ENCODE measurements at regions not wholly inside any gene's neighbourhood (a gene's known extent, or its start where the extent isn't known, plus 50 kb on each side); places are given as distances from the start of the nearest gene placed in this dataset.

DNA sequence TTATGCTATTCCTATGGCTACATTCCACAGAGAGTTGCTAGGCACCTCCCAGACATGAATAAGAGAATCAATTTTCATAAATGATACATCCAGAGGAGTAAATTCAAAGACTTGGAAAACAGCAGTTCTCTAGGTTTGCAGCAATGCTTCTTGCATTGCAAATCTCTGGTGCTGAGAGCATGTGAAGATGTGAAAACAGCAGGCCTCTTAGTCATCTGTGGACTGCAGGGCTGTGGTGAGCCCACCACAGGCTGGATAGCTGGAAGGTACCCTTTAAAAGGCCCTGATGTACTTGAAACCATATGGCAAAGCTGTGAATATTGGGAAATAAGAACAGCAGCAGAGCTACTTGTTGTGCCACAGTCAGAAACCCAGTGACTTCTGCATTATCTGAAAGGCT, 2135.9 kb downstream of the ARAP2 start:
- H3K27ac Mint-ChIP-seq (ENCODE audit: low read depth, unreplicated experiment), result no peak overlapping the region

DNA sequence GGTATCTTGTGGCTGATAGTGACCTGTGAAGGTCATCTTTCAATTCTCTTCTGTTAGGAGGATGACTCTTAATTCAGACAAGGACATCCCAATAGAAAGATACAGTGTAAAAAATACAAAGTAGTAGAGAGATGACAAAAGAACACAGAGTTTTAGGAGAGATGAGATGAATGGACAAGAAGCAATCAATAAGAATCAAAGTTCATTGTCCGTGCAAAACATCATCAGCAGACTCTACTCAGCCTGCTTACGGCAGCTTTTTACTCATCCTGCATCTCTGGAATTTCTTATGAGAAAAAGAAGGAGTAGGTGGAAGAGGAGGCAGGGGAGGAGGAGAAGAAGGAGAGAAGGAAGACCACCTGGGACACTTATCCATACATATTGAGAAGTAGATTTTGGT, 2131.7 kb downstream of the ARAP2 start:
- no peak for TF ChIP-seq CTCF (IDR thresholded peaks at IDR 0.05; ENCODE audit: unreplicated experiment)
- POLR2A ChIA-PET, result no interaction called here
- Mint-ChIP-seq H3K4me1 (ENCODE audit: insufficient read depth, unreplicated experiment) (no peaks in the 10 kb centered on the region), H3K4me3 (ENCODE audit: unreplicated experiment) (no peak overlapping the region), H3K27me3 (ENCODE audit: insufficient read depth, unreplicated experiment) (no peaks in the 10 kb centered on the region), H3K9me3 (ENCODE audit: unreplicated experiment) (no peaks in the 10 kb centered on the region), H3K27ac (ENCODE audit: low read depth, unreplicated experiment) (no peak overlapping the region), H3K36me3 (ENCODE audit: insufficient read depth, unreplicated experiment) (no peaks in the 10 kb centered on the region)
- no TSS peak for BruUV-seq (replicated peaks)
- intact Hi-C loops (cut with micrococcal nuclease), result no loop called here
- DNase-seq (ENCODE audit: unreplicated experiment), result no peak
- CTCF ChIA-PET, result no interaction called here

More for the DNA sequence above, 2135.9 kb downstream of the ARAP2 start:
- CTCF ChIA-PET, result no interaction called here
- H3K36me3 Mint-ChIP-seq (ENCODE audit: insufficient read depth, unreplicated experiment), result no peaks in the 10 kb centered on the region
- H3K27me3 Mint-ChIP-seq (ENCODE audit: insufficient read depth, unreplicated experiment), result no peaks in the 10 kb centered on the region
- TF ChIP-seq CTCF (IDR thresholded peaks at IDR 0.05; ENCODE audit: unreplicated experiment), result no peak
- intact Hi-C loops (cut with micrococcal nuclease), result no loop called here
- POLR2A ChIA-PET, result no interaction called here
- no peak for DNase-seq (ENCODE audit: unreplicated experiment)
- H3K4me1 Mint-ChIP-seq (ENCODE audit: insufficient read depth, unreplicated experiment), result peaks cover 10% of the 10 kb centered on the region
- H3K4me3 Mint-ChIP-seq (ENCODE audit: unreplicated experiment), result no peak overlapping the region
- no peaks in the 10 kb centered on the region for H3K9me3 Mint-ChIP-seq (ENCODE audit: unreplicated experiment)
- no TSS peak for BruUV-seq (replicated peaks)

DNA sequence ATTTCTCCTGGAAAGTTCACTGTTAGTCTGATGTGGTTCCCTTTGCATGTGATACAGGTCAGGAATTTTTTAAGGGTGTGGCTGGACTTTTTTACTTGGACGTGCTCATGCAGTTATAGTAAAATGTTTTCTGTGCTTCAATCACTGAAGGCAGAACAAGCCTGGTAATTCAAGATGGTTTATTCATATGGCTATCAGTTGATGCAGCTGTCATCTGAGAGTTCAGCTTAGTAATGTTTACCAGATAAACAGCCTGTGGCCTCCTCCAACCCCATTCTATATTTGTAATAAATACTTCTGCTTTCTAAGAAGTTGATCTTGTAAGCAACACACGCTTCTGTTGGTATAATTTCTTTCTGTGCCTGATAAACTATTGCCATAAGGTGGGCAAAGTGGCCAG, 2105.9 kb downstream of the ARAP2 start:
- CTCF ChIA-PET, result interaction anchor here (0.8 kb wide), 1 partner anchor 922 kb away, joined by 3 read pairs; no protein-coding TSS in a partner anchor

DNA sequence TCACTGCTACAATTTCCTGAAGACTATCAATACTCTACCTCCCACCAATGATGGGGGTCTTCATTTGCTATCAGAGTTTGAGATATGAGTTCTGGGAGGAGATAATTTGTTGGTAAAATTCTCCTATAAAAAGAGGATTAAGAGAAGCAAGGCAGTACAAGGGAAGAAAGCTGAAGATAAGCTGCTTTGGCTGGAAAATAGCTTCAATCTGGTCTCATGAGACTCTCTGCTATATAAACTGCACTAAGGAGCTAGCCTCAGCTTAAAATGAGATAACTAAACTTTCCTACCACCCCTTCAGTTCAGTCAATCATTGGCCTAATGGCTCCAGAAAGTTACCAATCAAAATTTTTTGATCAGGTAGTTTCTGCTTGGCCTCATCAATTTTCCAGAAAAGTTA, 2105.0 kb downstream of the ARAP2 start:
- H3K27me3 Mint-ChIP-seq (ENCODE audit: insufficient read depth, unreplicated experiment), result no peaks in the 10 kb centered on the region
- POLR2A ChIA-PET, result interaction anchor here (1.6 kb wide), 1 partner anchor 71 kb away, joined by 4 read pairs; no protein-coding TSS in a partner anchor
- BruUV-seq (replicated peaks), result no TSS peak
- H3K9me3 Mint-ChIP-seq (ENCODE audit: unreplicated experiment), result peaks cover 10% of the 10 kb centered on the region
- intact Hi-C loops (cut with micrococcal nuclease), result no loop called here
- no peak for TF ChIP-seq CTCF (IDR thresholded peaks at IDR 0.05; ENCODE audit: unreplicated experiment)
- no peak overlapping the region for H3K4me3 Mint-ChIP-seq (ENCODE audit: unreplicated experiment)
- H3K36me3 Mint-ChIP-seq (ENCODE audit: insufficient read depth, unreplicated experiment), result no peaks in the 10 kb centered on the region
- CTCF ChIA-PET, result no interaction called here
- no peak overlapping the region for H3K27ac Mint-ChIP-seq (ENCODE audit: low read depth, unreplicated experiment)
- no peak for DNase-seq (ENCODE audit: unreplicated experiment)
- no peaks in the 10 kb centered on the region for H3K4me1 Mint-ChIP-seq (ENCODE audit: insufficient read depth, unreplicated experiment)

More for the DNA sequence above, 2105.9 kb downstream of the ARAP2 start:
- no peak overlapping the region for H3K4me3 Mint-ChIP-seq (ENCODE audit: unreplicated experiment)
- POLR2A ChIA-PET, result no interaction called here
- intact Hi-C loops (cut with micrococcal nuclease), result no loop called here
- BruUV-seq (replicated peaks), result no TSS peak
- no peaks in the 10 kb centered on the region for H3K36me3 Mint-ChIP-seq (ENCODE audit: insufficient read depth, unreplicated experiment)
- no peaks in the 10 kb centered on the region for H3K4me1 Mint-ChIP-seq (ENCODE audit: insufficient read depth, unreplicated experiment)
- H3K27me3 Mint-ChIP-seq (ENCODE audit: insufficient read depth, unreplicated experiment), result no peaks in the 10 kb centered on the region
- DNase-seq (ENCODE audit: unreplicated experiment), result no peak
- H3K27ac Mint-ChIP-seq (ENCODE audit: low read depth, unreplicated experiment), result no peak overlapping the region
- peaks cover 10% of the 10 kb centered on the region for H3K9me3 Mint-ChIP-seq (ENCODE audit: unreplicated experiment)
- no peak for TF ChIP-seq CTCF (IDR thresholded peaks at IDR 0.05; ENCODE audit: unreplicated experiment)

All from MCF 10A (cell line).